HEK293 (cell line): ENCODE measurements at regions not wholly inside any gene's neighbourhood (a gene's known extent, or its start where the extent isn't known, plus 50 kb on each side); places are given as distances from the start of the nearest gene placed in this dataset.

ENCODE experiments used
- ATF2 ChIP-seq: fragments of 450-650 bp; formaldehyde crosslinking; IDR thresholded peaks from 2 replicates; pipeline ENCODE4 v1.5.1; 2016; ENCODE audit warnings: missing biosample characterization, missing genetic modification characterization, low read depth
- BCL11B ChIP-seq: fragments of 450-650 bp; formaldehyde crosslinking; IDR thresholded peaks from 2 replicates; pipeline ENCODE4 v1.5.1; 2016; ENCODE audit warnings: low read depth, missing biosample characterization, missing genetic modification characterization
- GLI4 ChIP-seq: fragments of 450-650 bp; formaldehyde crosslinking; IDR thresholded peaks from 2 replicates; pipeline ENCODE4 v1.5.1; 2016; ENCODE audit warnings: missing biosample characterization, missing genetic modification characterization
- KLF17 ChIP-seq: fragments of 450-650 bp; formaldehyde crosslinking; IDR thresholded peaks from 2 replicates; pipeline ENCODE4 v1.5.1; 2016; ENCODE audit warnings: missing biosample characterization, missing genetic modification characterization
- KLF9 ChIP-seq: fragments of 450-650 bp; formaldehyde crosslinking; IDR thresholded peaks from 2 replicates; pipeline ENCODE4 v1.5.1; 2016; ENCODE audit warnings: missing biosample characterization, missing genetic modification characterization, low read depth
- MYNN ChIP-seq: fragments of 450-650 bp; formaldehyde crosslinking; IDR thresholded peaks from 2 replicates; pipeline ENCODE4 v1.5.1; 2016; ENCODE audit warnings: missing biosample characterization, missing genetic modification characterization, borderline replicate concordance
- OSR2 ChIP-seq: fragments of 450-650 bp; formaldehyde crosslinking; IDR thresholded peaks from 2 replicates; pipeline ENCODE4 v1.5.1; 2016; ENCODE audit warnings: missing biosample characterization, missing genetic modification characterization
- SCRT2 ChIP-seq: fragments of 450-650 bp; formaldehyde crosslinking; IDR thresholded peaks from 2 replicates; pipeline ENCODE4 v1.5.1; 2016; ENCODE audit warnings: missing biosample characterization, missing genetic modification characterization
- YY2 ChIP-seq: fragments of 450-650 bp; formaldehyde crosslinking; IDR thresholded peaks from 2 replicates; pipeline ENCODE4 v1.5.1; 2016; ENCODE audit warnings: missing biosample characterization, missing genetic modification characterization
- ZFP41 ChIP-seq: fragments of 450-650 bp; formaldehyde crosslinking; IDR thresholded peaks from 2 replicates; pipeline ENCODE4 v1.5.1; 2016; ENCODE audit warnings: missing biosample characterization, missing genetic modification characterization, borderline replicate concordance
- ZNF132 ChIP-seq: fragments of 450-650 bp; formaldehyde crosslinking; IDR thresholded peaks from 2 replicates; pipeline ENCODE4 v1.5.1; 2017; ENCODE audit warnings: missing biosample characterization, missing genetic modification characterization, borderline replicate concordance
- ZNF148 ChIP-seq: fragments of 450-650 bp; formaldehyde crosslinking; IDR thresholded peaks from 2 replicates; pipeline ENCODE4 v1.5.0; 2017; ENCODE audit warnings: missing biosample characterization, missing genetic modification characterization, borderline replicate concordance
- ZNF202 ChIP-seq: fragments of 450-650 bp; formaldehyde crosslinking; IDR thresholded peaks from 2 replicates; pipeline ENCODE4 v1.5.1; 2016; ENCODE audit warnings: missing biosample characterization, missing genetic modification characterization, borderline replicate concordance
- ZNF23 ChIP-seq: fragments of 450-650 bp; formaldehyde crosslinking; IDR thresholded peaks from 2 replicates; pipeline ENCODE4 v1.5.1; 2016; ENCODE audit warnings: missing biosample characterization, missing genetic modification characterization, borderline replicate concordance
- ZNF248 ChIP-seq: fragments of 450-650 bp; formaldehyde crosslinking; IDR thresholded peaks from 2 replicates; pipeline ENCODE4 v1.5.1; 2017; ENCODE audit warnings: missing biosample characterization, missing genetic modification characterization
- ZNF266 ChIP-seq: fragments of 450-650 bp; formaldehyde crosslinking; IDR thresholded peaks from 2 replicates; pipeline ENCODE4 v1.5.1; 2016; ENCODE audit warnings: missing biosample characterization, missing genetic modification characterization, low read depth
- ZNF280D ChIP-seq: fragments of 450-650 bp; formaldehyde crosslinking; IDR thresholded peaks from 2 replicates; pipeline ENCODE4 v1.5.1; 2016; ENCODE audit warnings: missing biosample characterization, missing genetic modification characterization
- ZNF350 ChIP-seq: fragments of 450-650 bp; formaldehyde crosslinking; IDR thresholded peaks from 2 replicates; pipeline ENCODE4 v1.5.0; 2017; ENCODE audit warnings: missing biosample characterization, mild to moderate bottlenecking, missing genetic modification characterization
- ZNF404 ChIP-seq: fragments of 450-650 bp; formaldehyde crosslinking; IDR thresholded peaks from 2 replicates; pipeline ENCODE4 v1.5.1; 2017; ENCODE audit warnings: missing biosample characterization, missing genetic modification characterization
- ZNF423 ChIP-seq: fragments of 450-650 bp; formaldehyde crosslinking; IDR thresholded peaks from 2 replicates; pipeline ENCODE4 v1.5.1; 2016; ENCODE audit warnings: missing biosample characterization, missing genetic modification characterization
- ZNF48 ChIP-seq: fragments of 450-650 bp; formaldehyde crosslinking; IDR thresholded peaks from 2 replicates; pipeline ENCODE4 v1.5.1; 2016; ENCODE audit warnings: missing biosample characterization, missing genetic modification characterization
- ZNF488 ChIP-seq: fragments of 450-650 bp; formaldehyde crosslinking; IDR thresholded peaks from 2 replicates; pipeline ENCODE4 v1.5.1; 2016; ENCODE audit warnings: missing biosample characterization, missing genetic modification characterization
- ZNF514 ChIP-seq: fragments of 450-650 bp; formaldehyde crosslinking; IDR thresholded peaks from 2 replicates; pipeline ENCODE4 v1.5.1; 2016; ENCODE audit warnings: missing biosample characterization, missing genetic modification characterization
- ZNF548 ChIP-seq: fragments of 450-650 bp; formaldehyde crosslinking; IDR thresholded peaks from 2 replicates; pipeline ENCODE4 v1.5.1; 2016; ENCODE audit warnings: missing biosample characterization, missing genetic modification characterization
- ZNF580 ChIP-seq: fragments of 450-650 bp; formaldehyde crosslinking; IDR thresholded peaks from 2 replicates; pipeline ENCODE4 v1.5.1; 2016; ENCODE audit warnings: missing biosample characterization, missing genetic modification characterization
- ZNF585B ChIP-seq: fragments of 450-650 bp; formaldehyde crosslinking; IDR thresholded peaks from 2 replicates; pipeline ENCODE4 v1.5.1; 2016; ENCODE audit warnings: missing biosample characterization, missing genetic modification characterization
- ZNF623 ChIP-seq: fragments of 450-650 bp; formaldehyde crosslinking; IDR thresholded peaks from 2 replicates; pipeline ENCODE4 v1.5.1; 2016; ENCODE audit warnings: missing biosample characterization, missing genetic modification characterization
- ZNF629 ChIP-seq: fragments of 450-650 bp; formaldehyde crosslinking; IDR thresholded peaks from 2 replicates; pipeline ENCODE4 v1.5.1; 2017; ENCODE audit warnings: missing biosample characterization, missing genetic modification characterization
- ZNF664 ChIP-seq: fragments of 450-650 bp; formaldehyde crosslinking; IDR thresholded peaks from 2 replicates; pipeline ENCODE4 v1.5.1; 2016; ENCODE audit warnings: missing biosample characterization, missing genetic modification characterization
- ZNF76 ChIP-seq: fragments of 450-650 bp; formaldehyde crosslinking; IDR thresholded peaks from 2 replicates; pipeline ENCODE4; 2016; ENCODE audit warnings: low read depth, missing biosample characterization, missing genetic modification characterization, borderline replicate concordance
- ZNF843 ChIP-seq: fragments of 450-650 bp; formaldehyde crosslinking; IDR thresholded peaks from 2 replicates; pipeline ENCODE4 v1.5.1; 2016; ENCODE audit warnings: missing biosample characterization, missing genetic modification characterization
- ZSCAN30 ChIP-seq: fragments of 450-650 bp; IDR thresholded peaks from 2 replicates; pipeline ENCODE4 v1.5.1; 2018; ENCODE audit warnings: missing biosample characterization, mild to moderate bottlenecking, missing genetic modification characterization, moderate library complexity

GRCh38 chr1:70509996-70510876 lies 99.2 kb downstream of the CTH start (continued):
- TF ChIP-seq ZNF350 (no peak), ZNF248 (no peak), BCL11B (tag by site-specific recombination) (no peak), ZNF132 (tag by site-specific recombination) (no peak), ZNF664 (no peak), ZNF280D (no peak), ZNF48 (tag by site-specific recombination) (no peak), ZFP41 (tag by site-specific recombination) (no peak), KLF9 (no peak), MYNN (tag by site-specific recombination) (no peak), ZNF580 (tag by site-specific recombination) (no peak), ZNF548 (tag by site-specific recombination) (no peak), ZNF514 (tag by site-specific recombination) (no peak), ZSCAN30 (tag by site-specific recombination) (no peak), ATF2 (tag by site-specific recombination) (peak; percentile 73; the same call in 1 of the 2 replicates), ZNF629 (tag by site-specific recombination) (peak; percentile 82), KLF17 (tag by site-specific recombination) (no peak), ZNF623 (tag by site-specific recombination) (no peak), ZNF404 (tag by site-specific recombination) (no peak), GLI4 (no peak), ZNF202 (tag by site-specific recombination) (no peak), ZNF843 (tag by site-specific recombination) (peak; percentile 69; the same call in 1 of the 2 replicates), ZNF423 (tag by site-specific recombination) (no peak), ZNF585B (tag by site-specific recombination) (no peak), ZNF488 (no peak), ZNF266 (tag by site-specific recombination) (no peak), ZNF148 (no peak), ZNF23 (tag by site-specific recombination) (no peak), YY2 (tag by site-specific recombination) (no peak), SCRT2 (no peak), OSR2 (tag by site-specific recombination) (peak; percentile 56; the same call in 1 of the 2 replicates), ZNF76 (tag by site-specific recombination) (no peak)
